MM.1S (cell line): ENCODE measurements at regions not wholly inside any gene's neighbourhood (a gene's known extent, or its start where the extent isn't known, plus 50 kb on each side); places are given as distances from the start of the nearest gene placed in this dataset.

Source experiments
- EZH2 ChIP-seq: fragments of 300-600 bp; sonication (generic); optimal IDR thresholded peaks from 2 replicates; pipeline ENCODE3; 2017; ENCODE audit warnings: low read depth, mild to moderate bottlenecking, antibody characterized with exemption, low read length, mixed read lengths
- TF ChIP-seq, protein P1 (sequence below): fragments of 300-600 bp; sonication (generic); IDR thresholded peaks from 2 replicates; pipeline ENCODE4 v1.5.1; 2016; ENCODE audit warnings: antibody characterized with exemption, low read length, mixed read lengths

DNA sequence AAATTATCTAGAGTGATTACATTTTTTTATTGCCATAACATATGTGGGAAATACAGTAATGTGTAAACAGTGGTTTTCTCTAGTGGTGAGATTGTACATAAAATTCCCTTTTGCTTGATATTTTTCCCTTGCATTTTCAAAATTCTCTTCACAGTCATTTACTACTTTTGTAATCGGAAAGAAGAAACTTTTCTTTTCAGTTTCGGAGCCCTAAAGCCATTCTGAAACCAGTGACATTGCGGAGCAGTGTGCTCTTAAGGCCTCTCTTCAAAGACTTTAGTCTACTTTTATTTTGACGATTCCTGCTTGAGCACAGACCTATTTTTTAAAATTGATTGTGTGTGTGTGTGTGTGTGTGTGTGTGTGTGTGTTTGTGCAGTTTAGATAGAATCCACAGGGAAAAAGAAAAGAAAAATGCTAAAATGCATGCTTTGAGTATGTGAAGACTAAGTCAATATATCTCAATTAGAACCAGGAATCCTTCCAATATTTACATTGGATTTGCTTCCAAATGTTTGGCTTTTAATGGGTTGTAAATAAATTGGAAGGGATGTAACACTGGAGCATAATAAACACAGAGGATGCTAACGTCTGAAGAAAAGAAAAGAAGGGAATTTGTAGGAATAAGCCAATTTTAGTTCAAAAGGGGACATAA is 357.4 kb downstream of the RND3 start:
- TF ChIP-seq, protein P1, sequence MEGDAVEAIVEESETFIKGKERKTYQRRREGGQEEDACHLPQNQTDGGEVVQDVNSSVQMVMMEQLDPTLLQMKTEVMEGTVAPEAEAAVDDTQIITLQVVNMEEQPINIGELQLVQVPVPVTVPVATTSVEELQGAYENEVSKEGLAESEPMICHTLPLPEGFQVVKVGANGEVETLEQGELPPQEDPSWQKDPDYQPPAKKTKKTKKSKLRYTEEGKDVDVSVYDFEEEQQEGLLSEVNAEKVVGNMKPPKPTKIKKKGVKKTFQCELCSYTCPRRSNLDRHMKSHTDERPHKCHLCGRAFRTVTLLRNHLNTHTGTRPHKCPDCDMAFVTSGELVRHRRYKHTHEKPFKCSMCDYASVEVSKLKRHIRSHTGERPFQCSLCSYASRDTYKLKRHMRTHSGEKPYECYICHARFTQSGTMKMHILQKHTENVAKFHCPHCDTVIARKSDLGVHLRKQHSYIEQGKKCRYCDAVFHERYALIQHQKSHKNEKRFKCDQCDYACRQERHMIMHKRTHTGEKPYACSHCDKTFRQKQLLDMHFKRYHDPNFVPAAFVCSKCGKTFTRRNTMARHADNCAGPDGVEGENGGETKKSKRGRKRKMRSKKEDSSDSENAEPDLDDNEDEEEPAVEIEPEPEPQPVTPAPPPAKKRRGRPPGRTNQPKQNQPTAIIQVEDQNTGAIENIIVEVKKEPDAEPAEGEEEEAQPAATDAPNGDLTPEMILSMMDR: no peak
- no peak for TF ChIP-seq EZH2
